ENCODE measurements at regions not wholly inside any gene's neighbourhood (a gene's known extent, or its start where the extent isn't known, plus 50 kb on each side); places are given as distances from the start of the nearest gene placed in this dataset.
A peak's percentile ranks its signal among the peaks of the same experiment; 100 is the strongest.

GRCh38 chr2:149715894-149716293 lies 128.3 kb upstream of the MMADHC start:
- H3K4me3 ChIP-seq: no peak overlapping the region
- DNase-seq: no peak
- H3K27me3 ChIP-seq: no peaks in the 10 kb centered on the region
- WGBS, 5 donors: 88 to 94% (median 93%) methylated on average over 2 of the region's 2 CpGs
- H3K36me3 ChIP-seq: no peaks in the 10 kb centered on the region
- TF ChIP-seq POLR2A (IDR thresholded peaks at IDR 0.05) (no peak), CTCF (IDR thresholded peaks at IDR 0.05) (no peak), POLR2AphosphoS5 (IDR thresholded peaks at IDR 0.05) (no peak), EP300 (IDR thresholded peaks at IDR 0.05) (no peak)
- H3K4me1 ChIP-seq: no peaks in the 10 kb centered on the region
- H3K9me3 ChIP-seq: no peaks in the 10 kb centered on the region
- intact Hi-C loops (cut with DNase I; ENCODE audit: low total_unique reads): no loop called here
- no peak overlapping the region for H3K27ac ChIP-seq

GRCh38 chr2:149715005-149715592 lies 127.5 kb upstream of the MMADHC start:
- Histone ChIP-seq H3K4me3 (no peak overlapping the region), H3K36me3 (no peaks in the 10 kb centered on the region), H3K27ac (no peak overlapping the region), H3K27me3 (no peaks in the 10 kb centered on the region), H3K4me1 (no peaks in the 10 kb centered on the region), H3K9me3 (no peaks in the 10 kb centered on the region)
- peak in 1 of 2 donors; percentile 30 for DNase-seq
- 73 to 80% (median 76%) methylated on average over 3 of the region's 3 CpGs for WGBS, 5 donors
- intact Hi-C loops (cut with DNase I; ENCODE audit: low total_unique reads): no loop called here
- no peak for TF ChIP-seq POLR2A (IDR thresholded peaks at IDR 0.05)
- no peak for TF ChIP-seq EP300 (IDR thresholded peaks at IDR 0.05)
- TF ChIP-seq POLR2AphosphoS5 (IDR thresholded peaks at IDR 0.05): no peak
- peak in 5 of 7 experiments; percentile 3 to 29 (median 25) for TF ChIP-seq CTCF (IDR thresholded peaks at IDR 0.05)

- intact Hi-C loops (cut with DNase I; ENCODE audit: low total_unique reads): no loop called here
- DNase-seq: no peak
- H3K4me3 ChIP-seq: no peak overlapping the region
- H3K36me3 ChIP-seq: no peaks in the 10 kb centered on the region
- H3K4me1 ChIP-seq: no peaks in the 10 kb centered on the region
- H3K9me3 ChIP-seq: no peaks in the 10 kb centered on the region
- no peak overlapping the region for H3K27ac ChIP-seq
- whole genome bisulfite sequencing, 5 donors: 65 to 82% (median 73%) methylated on average over 8 of the region's 8 CpGs
- TF ChIP-seq POLR2AphosphoS5 (IDR thresholded peaks at IDR 0.05) (no peak), CTCF (IDR thresholded peaks at IDR 0.05) (no peak), POLR2A (IDR thresholded peaks at IDR 0.05) (no peak), EP300 (IDR thresholded peaks at IDR 0.05) (no peak)
- no peaks in the 10 kb centered on the region for H3K27me3 ChIP-seq
These were observed 122.1 kb upstream of the MMADHC start for GRCh38 chr2:149709496-149710263.

GRCh38 chr2:149703281-149703680 lies 115.7 kb upstream of the MMADHC start:
- Histone ChIP-seq H3K4me3 (no peak overlapping the region), H3K9me3 (no peaks in the 10 kb centered on the region), H3K27me3 (no peaks in the 10 kb centered on the region), H3K4me1 (no peaks in the 10 kb centered on the region), H3K27ac (no peak overlapping the region), H3K36me3 (no peaks in the 10 kb centered on the region)
- intact Hi-C loops (cut with DNase I; ENCODE audit: low total_unique reads): no loop called here
- DNase-seq: no peak
- WGBS, 5 donors: 86 to 100% (median 92%) methylated on average over 2 of the region's 2 CpGs
- TF ChIP-seq EP300 (IDR thresholded peaks at IDR 0.05): no peak
- TF ChIP-seq POLR2A (IDR thresholded peaks at IDR 0.05): no peak
- TF ChIP-seq CTCF (IDR thresholded peaks at IDR 0.05): no peak
- no peak for TF ChIP-seq POLR2AphosphoS5 (IDR thresholded peaks at IDR 0.05)

All from stomach (tissue), 8 donors.